ENCODE measurements at regions not wholly inside any gene's neighbourhood (a gene's known extent, or its start where the extent isn't known, plus 50 kb on each side); places are given as distances from the start of the nearest gene placed in this dataset.
"Not testable (repeated sequence)": the region's sequence is repeated elsewhere in the genome, so short reads cannot be mapped to it uniquely, and the experiment has no call there.

DNA sequence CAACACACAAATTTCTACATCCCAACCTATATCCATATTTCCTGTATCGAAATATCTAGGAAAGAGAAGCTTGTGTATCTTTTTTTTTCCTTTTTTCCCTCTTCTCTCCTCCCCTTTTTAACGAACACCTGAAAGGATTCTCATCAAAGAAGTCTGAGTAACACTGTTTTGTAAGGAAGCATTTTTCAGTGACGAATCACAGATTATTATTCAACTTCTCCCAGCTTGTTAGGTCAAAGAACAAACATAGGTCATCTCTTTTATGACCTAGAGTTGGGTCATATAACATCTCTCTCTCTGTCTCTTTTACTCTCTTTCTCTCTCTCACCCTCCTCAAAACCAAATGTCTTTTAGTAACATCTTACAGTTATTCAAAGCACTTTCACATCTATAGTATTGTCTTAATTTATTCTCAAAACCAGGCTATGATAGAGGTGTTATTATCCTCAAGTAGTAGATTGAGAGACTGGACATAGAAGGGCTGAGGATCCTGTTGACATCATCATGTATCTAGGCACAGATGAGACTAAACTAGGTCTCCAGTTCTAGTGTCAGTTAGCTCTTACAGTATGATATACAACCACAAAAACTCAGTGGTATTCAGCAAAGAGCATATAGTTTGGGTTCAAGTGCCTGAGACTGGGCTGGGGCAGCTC is 80.1 kb upstream of the SPOPL start:
- TF ChIP-seq, protein P1, sequence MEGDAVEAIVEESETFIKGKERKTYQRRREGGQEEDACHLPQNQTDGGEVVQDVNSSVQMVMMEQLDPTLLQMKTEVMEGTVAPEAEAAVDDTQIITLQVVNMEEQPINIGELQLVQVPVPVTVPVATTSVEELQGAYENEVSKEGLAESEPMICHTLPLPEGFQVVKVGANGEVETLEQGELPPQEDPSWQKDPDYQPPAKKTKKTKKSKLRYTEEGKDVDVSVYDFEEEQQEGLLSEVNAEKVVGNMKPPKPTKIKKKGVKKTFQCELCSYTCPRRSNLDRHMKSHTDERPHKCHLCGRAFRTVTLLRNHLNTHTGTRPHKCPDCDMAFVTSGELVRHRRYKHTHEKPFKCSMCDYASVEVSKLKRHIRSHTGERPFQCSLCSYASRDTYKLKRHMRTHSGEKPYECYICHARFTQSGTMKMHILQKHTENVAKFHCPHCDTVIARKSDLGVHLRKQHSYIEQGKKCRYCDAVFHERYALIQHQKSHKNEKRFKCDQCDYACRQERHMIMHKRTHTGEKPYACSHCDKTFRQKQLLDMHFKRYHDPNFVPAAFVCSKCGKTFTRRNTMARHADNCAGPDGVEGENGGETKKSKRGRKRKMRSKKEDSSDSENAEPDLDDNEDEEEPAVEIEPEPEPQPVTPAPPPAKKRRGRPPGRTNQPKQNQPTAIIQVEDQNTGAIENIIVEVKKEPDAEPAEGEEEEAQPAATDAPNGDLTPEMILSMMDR (IDR thresholded peaks at IDR 0.05; ENCODE audit: extremely low read depth, insufficient read depth, missing control alignments) = no peak
- in situ Hi-C loops (cut with MboI; ENCODE audit: low pct_unique_long_range_greater_than_20kb, low sequenced_read_pairs, unreplicated experiment) = no loop called here
- no peak for DNase-seq (ENCODE audit: low spot score)

DNA sequence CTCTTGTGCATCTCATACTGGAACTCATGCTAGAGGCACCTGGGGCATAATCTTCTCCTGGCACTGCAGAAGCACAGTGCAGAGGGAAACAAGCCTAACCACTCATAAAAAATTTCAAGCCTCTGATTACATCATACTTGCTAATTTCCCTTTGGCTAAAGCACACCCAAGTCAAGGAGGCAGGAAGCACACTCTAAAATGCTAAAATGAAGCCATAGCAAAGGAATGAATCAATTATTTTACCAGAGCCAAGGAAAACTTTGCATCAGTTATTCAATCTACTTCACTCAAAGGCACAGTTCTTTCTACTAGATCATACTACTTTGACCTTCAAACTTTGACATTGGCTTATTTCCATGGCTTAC is 79.6 kb upstream of the SPOPL start:
- DNase-seq (ENCODE audit: low spot score) = no peak
- TF ChIP-seq, protein P1 (IDR thresholded peaks at IDR 0.05; ENCODE audit: extremely low read depth, insufficient read depth, missing control alignments) = no peak
- in situ Hi-C loops (cut with MboI; ENCODE audit: low pct_unique_long_range_greater_than_20kb, low sequenced_read_pairs, unreplicated experiment) = no loop called here

DNA sequence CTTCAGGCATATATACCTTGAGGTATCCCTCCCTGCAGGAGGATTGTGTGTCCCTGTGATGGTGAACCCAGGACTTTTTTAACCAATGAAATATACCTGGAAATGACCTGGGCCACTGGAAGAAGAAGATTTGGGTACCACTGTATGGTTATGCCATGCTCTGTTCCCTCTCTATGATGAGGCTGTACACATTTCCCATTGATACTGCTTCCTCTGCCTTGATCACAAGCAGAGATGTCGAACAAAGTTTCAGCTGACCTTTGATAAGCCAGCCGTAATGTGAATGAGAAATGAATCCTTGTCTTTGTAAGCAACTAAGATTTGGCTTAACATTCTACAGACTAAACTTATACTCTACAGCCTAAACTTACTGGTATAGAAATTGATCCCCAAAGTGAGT is 78.4 kb upstream of the SPOPL start:
- no peak for DNase-seq (ENCODE audit: low spot score)
- in situ Hi-C loops (cut with MboI; ENCODE audit: low pct_unique_long_range_greater_than_20kb, low sequenced_read_pairs, unreplicated experiment) = no loop called here
- TF ChIP-seq, protein P1 (IDR thresholded peaks at IDR 0.05; ENCODE audit: extremely low read depth, insufficient read depth, missing control alignments) = no peak

DNA sequence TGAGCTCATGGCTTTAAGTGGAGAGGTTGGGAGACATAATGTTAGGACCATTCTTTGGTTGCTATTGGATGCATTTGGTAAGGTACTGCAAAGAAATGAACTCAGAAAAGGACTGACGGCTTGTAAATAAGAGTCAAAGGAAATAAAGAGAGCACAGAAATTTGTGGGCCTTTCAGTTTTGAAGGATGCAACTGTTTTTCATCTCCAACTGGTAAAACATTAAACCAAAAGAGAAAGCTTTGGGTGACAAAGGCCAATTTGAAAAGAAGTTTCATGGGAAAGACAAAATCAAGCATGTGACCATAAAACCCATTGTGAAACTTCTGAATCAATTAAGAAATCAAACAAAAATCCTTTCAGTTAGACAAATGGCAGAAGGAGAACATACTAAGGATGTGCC is 77.8 kb upstream of the SPOPL start:
- in situ Hi-C loops (cut with MboI; ENCODE audit: low pct_unique_long_range_greater_than_20kb, low sequenced_read_pairs, unreplicated experiment) = no loop called here

DNA sequence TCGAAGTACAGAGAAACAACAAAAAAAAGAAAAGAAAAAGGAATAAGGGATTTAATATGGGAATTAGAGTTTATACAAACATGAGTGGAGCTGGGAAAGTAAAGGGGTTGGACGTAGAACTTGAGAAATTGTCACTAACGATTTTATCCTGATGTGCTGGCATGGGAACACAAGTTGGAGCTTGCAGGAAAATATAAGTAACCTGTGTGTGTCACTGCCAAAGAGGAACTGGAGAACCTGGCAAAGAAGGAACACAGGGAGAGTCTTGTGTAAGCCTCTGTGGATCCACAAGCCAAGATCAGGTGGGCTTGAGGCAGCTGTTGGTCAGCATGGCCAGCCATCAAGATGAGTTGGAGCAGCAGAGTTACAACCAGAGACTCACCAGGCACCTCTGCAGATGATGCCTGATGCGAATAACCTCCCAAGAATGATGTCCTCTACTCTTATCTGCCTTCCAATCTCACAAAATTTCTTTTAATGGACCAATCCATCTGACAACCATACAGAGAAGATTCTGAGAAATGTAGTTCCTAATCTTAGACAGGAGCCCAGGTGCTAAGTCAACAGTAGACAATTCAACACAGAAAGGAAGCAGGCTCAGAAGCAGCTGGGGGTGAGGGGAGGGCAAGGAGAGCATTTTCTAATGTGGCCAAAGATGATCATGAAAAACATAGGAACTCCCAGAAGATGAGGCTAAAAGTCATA is 77.0 kb upstream of the SPOPL start:
- DNase-seq (ENCODE audit: low spot score) = no peak
- in situ Hi-C loops (cut with MboI; ENCODE audit: low pct_unique_long_range_greater_than_20kb, low sequenced_read_pairs, unreplicated experiment) = no loop called here
- TF ChIP-seq, protein P1 (IDR thresholded peaks at IDR 0.05; ENCODE audit: extremely low read depth, insufficient read depth, missing control alignments) = no peak

More for the DNA sequence above, 77.8 kb upstream of the SPOPL start:
- no peak for DNase-seq (ENCODE audit: low spot score)
- TF ChIP-seq, protein P1 (IDR thresholded peaks at IDR 0.05; ENCODE audit: extremely low read depth, insufficient read depth, missing control alignments) = no peak

DNA sequence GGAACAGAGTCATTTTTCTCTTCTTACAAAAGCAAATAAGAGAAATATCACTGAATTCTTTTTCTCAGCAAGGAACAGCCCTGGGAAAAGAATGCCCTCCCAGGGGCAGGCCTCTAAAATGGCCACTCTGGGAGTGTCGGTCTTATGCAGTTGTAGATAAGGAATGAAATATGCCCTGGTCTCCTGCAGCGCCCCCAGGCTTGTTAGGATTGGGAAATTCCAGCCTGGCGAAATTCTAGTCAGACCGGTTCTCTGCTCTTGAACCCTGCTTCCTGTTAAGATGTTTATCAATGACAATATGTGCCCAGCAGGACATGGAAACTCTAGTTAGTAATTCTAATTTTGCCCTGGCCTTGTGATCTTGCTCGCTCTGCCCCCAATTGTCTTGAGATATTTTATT is 75.5 kb upstream of the SPOPL start:
- in situ Hi-C loops (cut with MboI; ENCODE audit: low pct_unique_long_range_greater_than_20kb, low sequenced_read_pairs, unreplicated experiment); DNase-seq (ENCODE audit: low spot score): not testable (repeated sequence)

DNA sequence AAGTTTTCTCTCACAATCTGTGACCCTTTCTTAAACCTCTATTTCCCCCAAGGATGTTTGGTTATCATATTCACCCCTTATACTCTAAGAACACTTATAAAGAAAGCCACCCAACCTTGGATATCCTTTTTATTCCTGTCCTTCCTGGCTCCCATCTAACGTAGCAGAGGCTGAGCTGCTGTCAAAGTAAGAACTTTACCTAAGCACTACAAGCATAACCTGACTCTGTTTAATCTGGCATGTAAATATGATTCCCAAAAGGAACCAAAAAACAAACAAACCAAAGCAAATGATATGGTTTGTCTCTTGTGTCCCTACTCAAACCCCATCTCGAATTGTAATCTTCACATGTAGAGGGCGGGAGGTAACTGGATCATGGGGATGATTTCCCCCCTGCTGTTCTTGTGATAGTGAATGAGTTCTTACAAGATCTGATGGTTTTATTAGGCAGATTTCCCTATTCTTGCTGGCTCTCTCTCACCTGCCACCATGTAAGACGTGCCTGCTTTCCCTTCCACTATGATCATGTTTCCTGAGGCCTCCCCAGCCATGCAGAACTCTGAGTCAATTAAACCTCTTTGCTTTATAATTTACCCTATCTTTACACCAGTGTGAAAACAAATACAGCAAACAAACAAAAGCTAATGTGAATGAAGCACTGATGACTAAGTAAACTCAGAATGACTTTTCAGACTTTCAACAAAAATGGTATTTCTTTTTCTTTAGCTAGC is 72.7 kb upstream of the SPOPL start:
- DNase-seq (ENCODE audit: low spot score) = no peak
- TF ChIP-seq, protein P1 (IDR thresholded peaks at IDR 0.05; ENCODE audit: extremely low read depth, insufficient read depth, missing control alignments) = no peak
- in situ Hi-C loops (cut with MboI; ENCODE audit: low pct_unique_long_range_greater_than_20kb, low sequenced_read_pairs, unreplicated experiment) = no loop called here
